Activated T-cell treated with anti-CD3 and anti-CD28 coated beads, Interleukin-2, amount 50 U/mL, for 72 hours (primary cell): ENCODE measurements at regions not wholly inside any gene's neighbourhood (a gene's known extent, or its start where the extent isn't known, plus 50 kb on each side); places are given as distances from the start of the nearest gene placed in this dataset.

ENCODE experiments used
- ATAC-seq, 2 donors: fragments of 150-1000 bp; cut with Tn5 transposase; replicated peaks in 1 of 2; 2 replicates each; pipeline ENCODE4 v1.10.0; 2021; ENCODE audit warnings: moderate library complexity in 2 of 2, mild to moderate bottlenecking in 1 of 2
- DNase-seq, 2 donors: peaks; one replicate each; pipeline ENCODE4 v3.0.0; 2021 to 2022; ENCODE audit warnings: mixed read lengths in 1 of 2
- H3K27ac Mint-ChIP-seq: one replicate; pipeline ENCODE4 v1.8.0; 2022; ENCODE audit warnings: mild to moderate bottlenecking, moderate library complexity, mixed read lengths
- H3K27me3 Mint-ChIP-seq: one replicate; pipeline ENCODE4 v1.8.0; 2022; ENCODE audit warnings: low read depth, mixed read lengths
- H3K36me3 Mint-ChIP-seq, 2 donors: one replicate each; pipeline ENCODE4 v1.8.0; 2022; ENCODE audit warnings: mixed read lengths in 2 of 2, mild to moderate bottlenecking in 1 of 2; ENCODE audit not compliant: insufficient read depth in 2 of 2
- H3K4me1 Mint-ChIP-seq: one replicate; pipeline ENCODE4 v1.8.0; 2022; ENCODE audit warnings: low read depth, mixed read lengths
- H3K4me3 Mint-ChIP-seq, 2 donors: one replicate each; pipeline ENCODE4 v1.8.0; 2022; ENCODE audit warnings: mild to moderate bottlenecking in 2 of 2, mixed read lengths in 2 of 2, moderate library complexity in 2 of 2
- H3K9me3 Mint-ChIP-seq, 2 donors: one replicate each; pipeline ENCODE4 v1.8.0; 2022; ENCODE audit warnings: mixed read lengths in 2 of 2

DNA sequence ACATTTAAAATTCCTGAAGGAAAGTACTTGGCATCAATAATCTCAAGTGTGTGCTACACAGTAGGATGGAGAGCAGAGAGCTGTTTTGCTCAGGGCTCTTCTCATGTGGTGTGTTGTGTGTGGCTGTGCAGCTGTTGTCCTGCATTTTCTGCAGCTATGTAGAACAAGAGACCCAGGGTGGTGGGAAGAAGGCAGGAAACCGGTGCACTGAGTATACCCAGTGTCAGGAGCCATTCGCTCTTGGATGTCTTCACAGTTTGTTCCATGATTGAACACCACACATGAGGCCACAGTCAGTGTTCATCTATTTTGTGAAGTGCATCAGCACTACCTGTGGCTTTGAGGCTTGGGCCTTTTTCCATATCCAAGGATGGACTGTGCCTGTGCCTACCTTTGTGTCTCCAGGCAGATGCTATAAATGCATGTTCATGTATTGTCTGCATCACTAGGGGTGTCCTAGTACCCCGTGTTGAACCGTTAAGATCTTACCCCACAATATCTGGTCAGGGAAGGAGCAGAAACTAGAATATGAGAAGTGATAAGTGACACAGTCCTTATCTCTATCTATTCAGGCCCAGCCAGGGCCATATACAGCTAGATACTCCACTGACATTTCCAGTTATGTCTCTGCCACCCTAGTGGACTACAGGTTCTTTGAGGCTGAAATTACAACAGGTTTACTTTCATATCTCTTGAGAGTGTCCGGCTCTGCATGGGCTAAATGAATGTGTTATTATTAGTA lies 194.3 kb downstream of the NR2F2 start:
- no peak overlapping the region for H3K27ac Mint-ChIP-seq
- H3K4me1 Mint-ChIP-seq: no peaks in the 10 kb centered on the region
- no peak overlapping the region for H3K4me3 Mint-ChIP-seq
- ATAC-seq (no peak), DNase-seq (no peak)
- H3K27me3 Mint-ChIP-seq: no peaks in the 10 kb centered on the region
- no peaks in the 10 kb centered on the region for H3K36me3 Mint-ChIP-seq
- peaks cover 4 to 5% of the 10 kb centered on the region in 2 donors for H3K9me3 Mint-ChIP-seq

DNA sequence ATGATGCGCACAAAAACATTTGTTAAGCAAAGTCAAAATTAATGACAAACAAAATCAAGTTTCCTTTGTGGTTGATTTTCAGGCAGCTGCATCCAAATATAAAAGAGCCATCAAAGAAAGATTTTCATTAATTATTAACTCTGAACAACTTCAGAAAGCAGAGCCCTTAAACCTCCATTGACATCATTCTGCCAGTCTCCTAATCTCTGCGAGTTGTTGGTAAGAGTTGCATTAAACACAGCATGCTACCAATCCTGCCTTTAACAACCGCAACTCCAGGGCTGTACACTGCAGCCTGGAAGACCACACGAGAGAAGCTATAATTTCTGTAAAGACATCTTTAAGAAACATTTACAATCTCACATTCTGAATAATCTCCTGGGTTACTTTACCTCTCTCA lies 204.6 kb downstream of the NR2F2 start:
- no peaks in the 10 kb centered on the region for H3K36me3 Mint-ChIP-seq
- no peak for ATAC-seq
- no peaks in the 10 kb centered on the region for H3K4me1 Mint-ChIP-seq
- peaks cover 0 to 2% of the 10 kb centered on the region in 2 donors for H3K9me3 Mint-ChIP-seq
- no peak overlapping the region for H3K27ac Mint-ChIP-seq
- no peak for DNase-seq
- H3K4me3 Mint-ChIP-seq: no peak overlapping the region
- no peaks in the 10 kb centered on the region for H3K27me3 Mint-ChIP-seq

DNA sequence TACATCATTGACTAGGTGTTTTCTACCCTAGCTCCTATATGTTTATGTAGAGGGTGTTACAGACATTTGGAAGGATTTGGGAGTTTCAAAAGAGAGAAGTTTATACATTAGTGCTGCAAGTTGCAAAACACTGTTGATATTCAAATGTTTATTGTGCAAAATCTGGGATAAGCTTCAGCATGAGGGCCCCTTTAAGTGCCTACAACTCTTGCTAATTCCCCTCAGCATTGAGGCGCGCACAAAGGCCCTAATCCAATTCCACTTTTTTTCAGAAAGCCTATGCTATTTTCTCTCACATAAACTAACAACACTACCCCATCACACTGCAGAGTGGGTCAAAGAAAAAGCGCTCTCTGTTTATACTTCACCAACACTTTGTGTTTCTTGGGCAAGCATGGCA lies 208.0 kb downstream of the NR2F2 start:
- ATAC-seq: no peak
- Mint-ChIP-seq H3K27ac (no peak overlapping the region), H3K27me3 (no peaks in the 10 kb centered on the region), H3K4me3 (no peak overlapping the region), H3K9me3 (peaks cover 0 to 2% of the 10 kb centered on the region in 2 donors), H3K4me1 (no peaks in the 10 kb centered on the region), H3K36me3 (no peaks in the 10 kb centered on the region)
- no peak for DNase-seq

DNA sequence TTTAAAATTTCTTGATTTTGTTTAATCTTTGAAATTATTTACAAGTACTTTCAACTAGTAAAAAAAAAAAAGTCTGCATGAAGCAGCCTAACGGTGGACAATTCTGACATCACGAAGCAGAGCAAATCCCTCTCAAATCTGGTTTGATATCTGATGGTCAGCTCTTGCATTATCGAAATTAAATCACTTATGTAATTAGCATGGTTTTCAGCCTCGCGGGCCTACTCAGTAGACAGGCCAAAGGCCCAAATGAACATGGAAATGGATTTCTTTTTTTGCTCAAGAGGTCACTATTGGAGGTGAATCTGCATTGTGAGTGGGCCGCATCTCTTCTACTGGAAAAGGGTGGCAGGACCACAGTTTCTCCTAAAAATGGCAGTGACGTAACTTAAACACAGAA lies 209.8 kb downstream of the NR2F2 start:
- Mint-ChIP-seq H3K27me3 (no peaks in the 10 kb centered on the region), H3K36me3 (no peaks in the 10 kb centered on the region), H3K4me1 (no peaks in the 10 kb centered on the region), H3K4me3 (no peak overlapping the region), H3K27ac (no peak overlapping the region), H3K9me3 (peaks cover 0 to 2% of the 10 kb centered on the region in 2 donors)
- DNase-seq (no peak), ATAC-seq (no peak)

DNA sequence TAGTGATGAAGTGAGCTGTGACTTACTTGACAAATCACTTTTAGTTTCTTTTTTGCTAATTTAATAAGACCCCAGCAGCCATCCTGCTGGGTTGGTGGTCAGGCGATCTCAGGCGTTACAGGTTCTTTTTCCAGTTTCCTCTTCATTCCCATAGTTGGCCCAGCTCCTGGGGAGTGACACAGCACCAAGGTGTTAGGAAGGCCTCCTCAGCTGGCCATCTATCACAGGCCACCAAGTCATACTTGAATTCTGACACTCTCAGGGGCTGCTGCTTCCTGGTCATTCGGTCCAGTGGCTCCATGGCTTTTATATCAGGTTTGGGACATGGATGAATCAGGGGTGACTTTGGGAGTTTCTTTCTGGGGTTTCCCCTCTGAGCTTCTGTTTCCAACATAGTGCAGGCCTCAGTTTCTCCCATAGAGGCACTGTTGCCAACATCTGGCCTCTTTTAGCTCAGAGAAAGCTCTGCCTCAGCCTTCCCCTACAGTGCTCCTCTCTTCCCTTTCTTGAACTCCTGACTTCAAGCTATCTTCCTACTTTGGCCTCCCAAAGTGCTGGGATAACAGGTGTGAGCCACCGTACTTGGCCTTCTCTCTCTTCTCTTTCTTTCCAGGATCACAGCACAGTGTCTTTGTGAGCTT lies 211.8 kb downstream of the NR2F2 start:
- no peak overlapping the region for H3K4me3 Mint-ChIP-seq
- ATAC-seq (no peak), DNase-seq (no peak)
- H3K4me1 Mint-ChIP-seq: no peaks in the 10 kb centered on the region
- no peak overlapping the region for H3K27ac Mint-ChIP-seq
- peaks cover 0 to 2% of the 10 kb centered on the region in 2 donors for H3K9me3 Mint-ChIP-seq
- H3K36me3 Mint-ChIP-seq: no peaks in the 10 kb centered on the region
- H3K27me3 Mint-ChIP-seq: no peaks in the 10 kb centered on the region

DNA sequence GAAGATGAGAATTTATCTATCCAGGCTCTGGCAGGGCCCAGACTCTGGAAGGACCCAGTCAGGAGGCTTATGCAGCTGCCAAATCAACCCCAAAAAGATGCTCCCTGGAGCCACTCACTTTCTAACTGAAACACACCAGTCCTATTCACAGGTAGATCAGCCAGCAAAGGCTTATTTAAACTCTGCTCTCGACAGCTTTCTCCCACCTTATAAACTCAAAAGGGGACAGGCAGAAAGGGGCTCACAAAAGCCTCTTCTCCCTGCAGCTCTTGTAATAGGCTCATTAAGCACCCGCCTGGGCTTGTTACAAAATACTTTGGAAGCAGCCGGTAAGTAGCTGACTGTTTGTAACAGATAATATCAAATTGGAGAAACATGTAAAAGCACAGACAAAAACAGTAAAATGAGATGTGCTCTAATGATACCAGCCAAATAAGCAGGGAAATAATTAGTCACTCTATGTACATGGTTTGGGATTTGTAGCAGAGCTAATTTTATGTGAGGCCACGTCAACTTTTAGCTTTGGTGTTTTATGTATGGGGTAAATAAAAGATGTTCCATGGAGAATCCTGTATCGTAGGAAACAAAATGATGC lies 213.8 kb downstream of the NR2F2 start:
- H3K4me1 Mint-ChIP-seq: no peaks in the 10 kb centered on the region
- ATAC-seq (no peak), DNase-seq (no peak)
- no peak overlapping the region for H3K4me3 Mint-ChIP-seq
- H3K9me3 Mint-ChIP-seq: no peaks in the 10 kb centered on the region
- H3K36me3 Mint-ChIP-seq: no peaks in the 10 kb centered on the region
- no peaks in the 10 kb centered on the region for H3K27me3 Mint-ChIP-seq
- no peak overlapping the region for H3K27ac Mint-ChIP-seq

DNA sequence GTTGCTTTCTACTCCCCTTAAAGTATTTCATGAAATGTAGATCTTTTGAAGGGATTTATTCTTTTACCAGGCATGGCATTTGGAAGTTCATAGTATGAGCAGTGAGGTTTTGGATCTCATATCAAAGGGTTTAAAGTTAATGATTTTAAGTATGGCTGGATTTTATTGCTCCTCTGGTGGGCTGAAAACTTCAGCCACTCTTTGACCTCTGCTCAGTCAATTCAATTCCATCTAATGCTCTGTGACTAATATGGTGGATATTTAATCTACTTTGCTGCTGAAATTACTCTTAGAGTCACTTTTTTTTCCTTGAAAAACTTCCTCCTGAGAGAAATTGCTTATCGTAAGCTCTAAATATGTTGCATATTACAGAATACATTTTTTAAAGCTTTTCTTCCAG lies 218.6 kb downstream of the NR2F2 start:
- H3K9me3 Mint-ChIP-seq: peaks cover 0 to 1% of the 10 kb centered on the region in 2 donors

DNA sequence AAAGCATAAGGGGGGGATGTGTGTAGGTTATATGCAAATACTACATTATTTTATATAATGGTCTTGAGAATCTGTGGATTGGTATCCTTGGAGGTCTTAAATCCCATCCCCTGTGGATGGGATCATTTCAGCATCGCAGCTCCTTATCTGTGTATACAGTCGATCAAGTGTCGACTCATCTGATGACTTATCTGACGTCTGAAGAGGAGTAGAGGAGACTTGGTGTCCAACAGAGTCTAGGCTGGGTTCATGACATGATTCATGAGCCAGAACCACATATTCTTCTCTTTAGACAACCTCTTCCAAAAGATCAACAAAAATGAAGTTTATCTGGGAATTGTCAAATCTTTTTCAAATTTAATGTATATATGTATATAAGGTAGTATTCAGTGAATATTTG lies 220.7 kb downstream of the NR2F2 start:
- Mint-ChIP-seq H3K36me3 (no peaks in the 10 kb centered on the region), H3K4me3 (no peak overlapping the region), H3K27me3 (no peaks in the 10 kb centered on the region), H3K4me1 (no peaks in the 10 kb centered on the region), H3K27ac (no peak overlapping the region), H3K9me3 (peaks cover 0 to 4% of the 10 kb centered on the region in 2 donors)
- ATAC-seq (no peak), DNase-seq (no peak)

More for the DNA sequence above, 218.6 kb downstream of the NR2F2 start:
- no peak for ATAC-seq
- no peak overlapping the region for H3K27ac Mint-ChIP-seq
- H3K4me1 Mint-ChIP-seq: no peaks in the 10 kb centered on the region
- H3K36me3 Mint-ChIP-seq: no peaks in the 10 kb centered on the region
- no peak overlapping the region for H3K4me3 Mint-ChIP-seq
- DNase-seq: no peak
- H3K27me3 Mint-ChIP-seq: no peaks in the 10 kb centered on the region

DNA sequence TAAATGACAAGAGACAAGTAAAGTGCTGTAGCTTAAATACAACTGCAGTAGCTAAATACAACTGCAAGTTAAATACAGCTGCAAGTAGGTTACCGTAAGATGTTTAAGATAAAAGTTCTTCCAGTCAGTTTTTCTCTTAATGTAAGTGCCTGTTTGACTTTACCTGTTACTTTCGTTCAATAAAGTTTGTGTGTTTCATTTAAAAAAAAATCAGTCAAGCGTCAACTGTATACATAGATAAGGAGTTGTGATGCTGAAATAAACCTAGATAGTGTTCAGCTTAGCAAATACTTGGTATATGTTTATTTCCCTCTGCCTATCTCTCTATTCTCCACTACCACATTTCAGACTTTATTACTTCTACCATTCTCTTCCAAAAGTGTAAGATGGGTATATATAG lies 221.2 kb downstream of the NR2F2 start:
- DNase-seq (no peak), ATAC-seq (no peak)
- Mint-ChIP-seq H3K27me3 (no peaks in the 10 kb centered on the region), H3K4me1 (no peaks in the 10 kb centered on the region), H3K9me3 (peaks cover 0 to 4% of the 10 kb centered on the region in 2 donors), H3K36me3 (no peaks in the 10 kb centered on the region), H3K4me3 (no peak overlapping the region), H3K27ac (no peak overlapping the region)

DNA sequence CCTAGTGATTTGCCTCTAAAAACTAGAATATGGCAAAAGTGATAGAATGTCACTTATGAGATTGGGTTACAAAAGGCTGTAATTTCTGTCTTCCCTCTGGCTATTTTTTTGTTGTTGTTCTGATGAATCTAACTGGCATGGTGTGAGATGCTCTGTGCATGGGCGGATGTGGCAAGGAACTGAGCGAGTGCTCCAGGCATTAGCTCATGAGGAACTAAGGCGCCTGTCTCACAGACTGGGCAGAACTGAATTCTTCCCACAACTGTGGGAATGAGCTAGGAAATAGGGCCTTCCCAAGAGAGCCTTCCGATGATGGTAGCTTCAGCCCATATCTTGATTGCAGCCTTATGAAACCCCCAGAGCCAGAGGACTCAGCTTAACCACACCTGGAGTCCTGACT lies 222.5 kb downstream of the NR2F2 start:
- Mint-ChIP-seq H3K4me1 (no peaks in the 10 kb centered on the region), H3K9me3 (peaks cover 0 to 5% of the 10 kb centered on the region in 2 donors), H3K36me3 (no peaks in the 10 kb centered on the region), H3K27me3 (no peaks in the 10 kb centered on the region), H3K4me3 (no peak overlapping the region), H3K27ac (no peak overlapping the region)
- DNase-seq: no peak
- ATAC-seq: no peak

DNA sequence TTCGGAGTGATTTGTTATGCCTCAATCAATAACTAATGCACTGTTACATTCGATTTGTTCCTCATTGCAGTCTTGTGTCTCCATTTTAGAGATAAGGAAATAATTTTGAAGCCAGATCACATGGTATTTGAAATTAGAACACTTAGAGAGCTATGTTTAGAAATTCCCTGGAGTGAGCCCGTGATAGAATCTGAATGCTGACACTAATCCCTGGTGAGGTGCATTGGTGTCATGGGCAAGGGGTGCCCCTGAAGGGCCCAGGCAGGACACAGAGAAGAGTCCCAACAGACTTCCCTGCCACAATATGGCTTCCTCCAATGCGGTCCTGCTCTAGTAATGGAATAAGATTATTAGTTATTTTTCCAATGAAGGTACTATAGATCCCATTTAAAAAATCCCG lies 223.0 kb downstream of the NR2F2 start:
- Mint-ChIP-seq H3K27ac (no peak overlapping the region), H3K27me3 (no peaks in the 10 kb centered on the region), H3K36me3 (no peaks in the 10 kb centered on the region), H3K4me1 (no peaks in the 10 kb centered on the region), H3K9me3 (peaks cover 0 to 5% of the 10 kb centered on the region in 2 donors), H3K4me3 (no peak overlapping the region)
- no peak for ATAC-seq
- no peak for DNase-seq

DNA sequence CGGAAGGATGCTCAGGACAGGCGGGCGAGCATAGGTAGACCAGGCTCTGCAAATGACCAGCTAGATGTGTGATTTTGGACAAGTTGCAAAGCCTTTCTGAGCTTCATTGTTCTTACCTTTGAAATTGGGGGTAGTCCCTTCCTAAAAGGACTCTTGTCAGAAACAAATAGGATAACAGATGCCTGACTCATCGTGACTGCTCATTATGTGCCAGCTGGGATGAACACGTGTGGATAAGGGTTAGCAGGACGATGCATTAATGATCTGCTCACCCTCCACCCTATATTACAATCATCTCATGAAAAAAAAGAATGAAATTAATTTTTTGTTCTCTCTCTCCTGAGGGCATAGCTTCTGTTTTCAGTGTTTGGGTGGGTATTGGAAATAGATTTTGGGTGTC lies 223.4 kb downstream of the NR2F2 start:
- Mint-ChIP-seq H3K36me3 (no peaks in the 10 kb centered on the region), H3K4me3 (no peak overlapping the region), H3K27ac (no peak overlapping the region), H3K4me1 (no peaks in the 10 kb centered on the region), H3K27me3 (no peaks in the 10 kb centered on the region), H3K9me3 (peaks cover 0 to 5% of the 10 kb centered on the region in 2 donors)
- DNase-seq: no peak
- ATAC-seq: no peak

DNA sequence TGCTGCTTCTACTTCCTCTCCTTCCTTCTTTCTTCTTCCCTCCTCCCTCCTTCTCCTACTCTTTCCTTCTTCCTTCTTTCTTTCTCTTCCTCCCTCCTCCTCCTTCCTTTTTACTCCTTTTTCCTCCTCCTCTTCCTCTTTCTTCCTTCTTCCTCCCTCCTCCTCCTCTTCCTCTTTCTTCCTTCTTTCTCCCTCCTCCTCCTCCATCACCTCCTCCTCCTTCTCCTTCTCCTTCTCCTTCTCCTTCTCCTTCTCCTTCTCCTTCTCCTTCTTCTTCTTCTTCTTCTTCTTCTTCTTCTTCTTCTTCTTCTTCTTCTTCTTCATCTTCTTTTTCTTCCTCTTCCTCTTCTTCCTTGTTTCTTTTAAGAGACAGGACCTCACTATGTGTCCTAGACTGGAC lies 224.0 kb downstream of the NR2F2 start:
- DNase-seq (no peak), ATAC-seq (no peak)
- no peak overlapping the region for H3K27ac Mint-ChIP-seq
- no peak overlapping the region for H3K4me3 Mint-ChIP-seq
- H3K9me3 Mint-ChIP-seq: peaks cover 0 to 5% of the 10 kb centered on the region in 2 donors
- H3K36me3 Mint-ChIP-seq: no peaks in the 10 kb centered on the region
- no peaks in the 10 kb centered on the region for H3K27me3 Mint-ChIP-seq
- H3K4me1 Mint-ChIP-seq: no peaks in the 10 kb centered on the region
